WTC11 (cell line): ENCODE measurements at regions not wholly inside any gene's neighbourhood (a gene's known extent, or its start where the extent isn't known, plus 50 kb on each side); places are given as distances from the start of the nearest gene placed in this dataset.

Source experiments
- ATAC-seq: fragments of 200-7000 bp; cut with Tn5 transposase; 2 replicates; pipeline ENCODE4 v1.10.0; 2021; ENCODE audit warnings: mild to moderate bottlenecking, moderate library complexity
- CTCF ChIA-PET: fragments of 300-600 bp; sonication (Branson Sonifier 250); formaldehyde crosslinking; loops from one replicate; lab custom pipeline; 2021; ENCODE audit warnings: antibody characterized with exemption; lab: Charles Lee
- POLR2A ChIA-PET: fragments of 350-600 bp; sonication (Branson Sonifier 250); formaldehyde crosslinking; loops from one replicate; lab custom pipeline; 2021; ENCODE audit warnings: antibody characterized with exemption; lab: Charles Lee
- DNase-seq: peaks from one replicate; pipeline ENCODE4 v3.0.0; 2021; ENCODE audit warnings: low spot score
- H3K27ac Mint-ChIP-seq: 2 replicates; pipeline ENCODE4 v1.8.0; 2021; ENCODE audit warnings: mixed read lengths
- H3K27me3 Mint-ChIP-seq: 2 replicates; pipeline ENCODE4 v1.8.0; 2021; ENCODE audit warnings: low read depth, mild to moderate bottlenecking, moderate library complexity, mixed read lengths
- H3K36me3 Mint-ChIP-seq: 2 replicates; pipeline ENCODE4 v1.8.0; 2021; ENCODE audit warnings: mixed read lengths
- H3K4me1 Mint-ChIP-seq: 2 replicates; pipeline ENCODE4 v1.8.0; 2022; ENCODE audit warnings: mixed read lengths
- H3K4me3 Mint-ChIP-seq: 2 replicates; pipeline ENCODE4 v1.8.0; 2021; ENCODE audit warnings: mild to moderate bottlenecking, moderate library complexity, mixed read lengths
- H3K9me3 Mint-ChIP-seq: 2 replicates; pipeline ENCODE4 v1.8.0; 2021; ENCODE audit warnings: mixed read lengths
- CDX4 ChIP-seq: fragments of 250-450 bp; sonication (Bioruptor Pico); IDR thresholded peaks from 2 replicates; pipeline ENCODE4 v1.9.0; 2021; ENCODE audit warnings: moderate library complexity, mild to moderate bottlenecking, inconsistent platforms, borderline replicate concordance
- E2F4 ChIP-seq: sonication (generic); formaldehyde crosslinking; IDR thresholded peaks from 2 replicates; pipeline ENCODE4 v1.8.1; 2022; ENCODE audit warnings: low read depth, mild to moderate bottlenecking, moderate library complexity, missing genetic modification reagents, borderline replicate concordance
- EMX1 ChIP-seq: fragments of 250-450 bp; sonication (Bioruptor Pico); IDR thresholded peaks from 2 replicates; pipeline ENCODE4 v1.8.0; 2021; ENCODE audit warnings: mild to moderate bottlenecking
- ESRRA ChIP-seq: sonication (generic); formaldehyde crosslinking; IDR thresholded peaks from 2 replicates; pipeline ENCODE4 v1.8.1; 2022; ENCODE audit warnings: mild to moderate bottlenecking, missing genetic modification reagents, borderline replicate concordance
- FOXJ3 ChIP-seq: sonication (generic); formaldehyde crosslinking; IDR thresholded peaks from 2 replicates; pipeline ENCODE4 v1.9.0; 2021; ENCODE audit warnings: missing genetic modification reagents, mild to moderate bottlenecking, borderline replicate concordance
- FOXK1 ChIP-seq: sonication (generic); formaldehyde crosslinking; IDR thresholded peaks from 2 replicates; pipeline ENCODE4 v1.8.0; 2022; ENCODE audit warnings: mild to moderate bottlenecking, moderate library complexity, missing genetic modification reagents
- FOXP1 ChIP-seq: sonication (generic); formaldehyde crosslinking; IDR thresholded peaks from 2 replicates; pipeline ENCODE4 v1.8.0; 2022; ENCODE audit warnings: missing genetic modification reagents, mild to moderate bottlenecking, moderate library complexity, borderline replicate concordance
- HMGXB4 ChIP-seq: sonication (generic); formaldehyde crosslinking; IDR thresholded peaks from 2 replicates; pipeline ENCODE4 v1.8.1; 2023; ENCODE audit warnings: mild to moderate bottlenecking, moderate library complexity, missing genetic modification reagents
- IRF1 ChIP-seq: sonication (generic); formaldehyde crosslinking; IDR thresholded peaks from 2 replicates; pipeline ENCODE4 v1.8.0; 2023; ENCODE audit warnings: missing genetic modification reagents
- SMAD3 ChIP-seq: sonication (generic); formaldehyde crosslinking; IDR thresholded peaks from 2 replicates; pipeline ENCODE4 v1.8.0; 2022; ENCODE audit warnings: missing genetic modification reagents, mild to moderate bottlenecking, borderline replicate concordance
- TCF7 ChIP-seq: sonication (generic); formaldehyde crosslinking; IDR thresholded peaks from 2 replicates; pipeline ENCODE4 v1.8.0; 2022; ENCODE audit warnings: mild to moderate bottlenecking, low read depth, missing genetic modification reagents, moderate library complexity
- ZBTB43 ChIP-seq: sonication (generic); formaldehyde crosslinking; IDR thresholded peaks from 2 replicates; pipeline ENCODE4 v1.8.1; 2023; ENCODE audit warnings: mild to moderate bottlenecking, missing genetic modification reagents
- ZMAT4 ChIP-seq: fragments of 250-450 bp; sonication (Bioruptor Pico); IDR thresholded peaks from 2 replicates; pipeline ENCODE4 v1.9.0; 2021; ENCODE audit warnings: mild to moderate bottlenecking
- ZNF232 ChIP-seq: sonication (generic); formaldehyde crosslinking; IDR thresholded peaks from 2 replicates; pipeline ENCODE4 v1.8.0; 2022; ENCODE audit warnings: mild to moderate bottlenecking, missing genetic modification reagents
- ZNF281 ChIP-seq: sonication (generic); formaldehyde crosslinking; IDR thresholded peaks from 2 replicates; pipeline ENCODE4 v1.8.0; 2023; ENCODE audit warnings: mild to moderate bottlenecking, missing genetic modification reagents
- ZNF396 ChIP-seq: fragments of 250-450 bp; sonication (Bioruptor Pico); IDR thresholded peaks from 2 replicates; pipeline ENCODE4 v1.8.0; 2021; ENCODE audit warnings: mild to moderate bottlenecking, moderate library complexity, borderline replicate concordance
- ZNF423 ChIP-seq: fragments of 250-450 bp; sonication (Bioruptor Pico); IDR thresholded peaks from 2 replicates; pipeline ENCODE4 v2.1.2; 2022; ENCODE audit warnings: mild to moderate bottlenecking, moderate library complexity

GRCh38 chr17:52709724-52710123 is 551.2 kb upstream of the CA10 start:
- ChIA-PET CTCF (no interaction called here), POLR2A (no interaction called here)
- DNase-seq: no peak
- Mint-ChIP-seq H3K27me3 (no peaks in the 10 kb centered on the region; the same call in 1 of the 2 replicates), H3K36me3 (peaks cover 16% of the 10 kb centered on the region), H3K4me1 (no peaks in the 10 kb centered on the region), H3K9me3 (peaks cover 58% of the 10 kb centered on the region), H3K27ac (no peak overlapping the region), H3K4me3 (no peak overlapping the region)
- no peak for ATAC-seq
- TF ChIP-seq ESRRA (CRISPR knock-in tag) (no peak), ZNF281 (no peak), ZNF396 (CRISPR knock-in tag) (no peak), FOXP1 (CRISPR knock-in tag) (no peak), ZNF423 (CRISPR knock-in tag) (no peak), SMAD3 (CRISPR knock-in tag) (no peak), ZMAT4 (CRISPR knock-in tag) (no peak), IRF1 (CRISPR knock-in tag) (no peak), EMX1 (CRISPR knock-in tag) (no peak), TCF7 (CRISPR knock-in tag) (no peak), CDX4 (no peak), E2F4 (CRISPR knock-in tag) (no peak), FOXK1 (CRISPR knock-in tag) (no peak), FOXJ3 (CRISPR knock-in tag) (no peak), ZBTB43 (CRISPR knock-in tag) (no peak)

GRCh38 chr17:52696362-52696761 is 537.8 kb upstream of the CA10 start:
- H3K9me3 Mint-ChIP-seq: peaks cover 76% of the 10 kb centered on the region
- no peak for DNase-seq
- no peaks in the 10 kb centered on the region; the same call in 1 of the 2 replicates for H3K27me3 Mint-ChIP-seq
- no peak overlapping the region for H3K27ac Mint-ChIP-seq
- POLR2A ChIA-PET: no interaction called here
- CTCF ChIA-PET: no interaction called here
- H3K4me1 Mint-ChIP-seq: no peaks in the 10 kb centered on the region
- ATAC-seq: no peak
- H3K4me3 Mint-ChIP-seq: no peak overlapping the region
- peaks cover 43% of the 10 kb centered on the region for H3K36me3 Mint-ChIP-seq
- TF ChIP-seq ZNF232 (CRISPR knock-in tag) (no peak), HMGXB4 (CRISPR knock-in tag) (no peak)
